ENCODE measurements at regions not wholly inside any gene's neighbourhood (a gene's known extent, or its start where the extent isn't known, plus 50 kb on each side); places are given as distances from the start of the nearest gene placed in this dataset.

DNA sequence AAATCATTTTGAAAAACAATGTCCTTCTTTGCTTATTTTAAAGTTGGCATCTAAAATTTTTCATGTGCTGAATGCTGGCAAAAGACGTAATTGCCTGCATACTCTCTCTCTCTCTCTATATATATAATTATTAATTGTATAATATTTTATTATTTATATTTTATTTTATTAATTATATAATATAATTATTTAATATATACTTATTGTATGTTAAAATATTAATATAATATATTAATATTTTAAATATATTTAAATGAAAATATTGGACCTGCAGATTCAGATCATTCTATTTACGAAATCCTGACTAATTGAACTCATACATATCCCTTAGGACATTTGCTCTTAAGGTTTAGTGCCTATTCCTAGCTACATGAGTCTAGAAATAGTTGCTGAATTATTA is 144.7 kb upstream of the VCX start:
- TF ChIP-seq, protein P1, sequence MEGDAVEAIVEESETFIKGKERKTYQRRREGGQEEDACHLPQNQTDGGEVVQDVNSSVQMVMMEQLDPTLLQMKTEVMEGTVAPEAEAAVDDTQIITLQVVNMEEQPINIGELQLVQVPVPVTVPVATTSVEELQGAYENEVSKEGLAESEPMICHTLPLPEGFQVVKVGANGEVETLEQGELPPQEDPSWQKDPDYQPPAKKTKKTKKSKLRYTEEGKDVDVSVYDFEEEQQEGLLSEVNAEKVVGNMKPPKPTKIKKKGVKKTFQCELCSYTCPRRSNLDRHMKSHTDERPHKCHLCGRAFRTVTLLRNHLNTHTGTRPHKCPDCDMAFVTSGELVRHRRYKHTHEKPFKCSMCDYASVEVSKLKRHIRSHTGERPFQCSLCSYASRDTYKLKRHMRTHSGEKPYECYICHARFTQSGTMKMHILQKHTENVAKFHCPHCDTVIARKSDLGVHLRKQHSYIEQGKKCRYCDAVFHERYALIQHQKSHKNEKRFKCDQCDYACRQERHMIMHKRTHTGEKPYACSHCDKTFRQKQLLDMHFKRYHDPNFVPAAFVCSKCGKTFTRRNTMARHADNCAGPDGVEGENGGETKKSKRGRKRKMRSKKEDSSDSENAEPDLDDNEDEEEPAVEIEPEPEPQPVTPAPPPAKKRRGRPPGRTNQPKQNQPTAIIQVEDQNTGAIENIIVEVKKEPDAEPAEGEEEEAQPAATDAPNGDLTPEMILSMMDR (IDR thresholded peaks at IDR 0.05): no peak
- no peak for TF ChIP-seq POLR2A (IDR thresholded peaks at IDR 0.05)
